ENCODE measurements at regions not wholly inside any gene's neighbourhood (a gene's known extent, or its start where the extent isn't known, plus 50 kb on each side); places are given as distances from the start of the nearest gene placed in this dataset.

DNA sequence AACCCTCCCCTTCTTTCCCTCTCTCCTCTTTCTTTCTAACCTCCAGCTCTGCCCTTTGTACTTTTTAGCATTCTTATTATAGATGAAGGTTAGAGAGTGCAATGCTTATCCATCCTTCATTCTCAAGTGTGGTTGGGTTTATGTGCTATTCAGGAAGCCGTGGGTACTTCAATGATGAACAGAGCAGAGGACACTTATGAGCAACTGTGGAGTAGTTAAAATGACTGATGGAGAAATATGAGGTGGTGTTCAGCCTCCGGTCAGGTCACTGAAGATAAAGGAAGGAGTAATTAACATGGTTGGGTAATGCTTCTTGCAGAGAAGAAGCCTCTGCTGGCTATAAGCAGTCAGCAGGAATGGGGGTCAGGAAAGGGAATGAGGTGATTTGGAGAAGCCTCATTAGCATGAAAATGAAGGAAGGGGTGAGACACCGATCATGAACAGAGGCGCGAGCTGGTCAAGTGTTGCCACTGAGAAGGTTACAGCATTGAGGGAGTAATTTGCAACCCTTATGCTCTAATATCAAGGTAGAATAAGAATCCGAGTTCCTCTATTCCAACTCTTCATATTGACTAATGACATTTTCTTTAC, 174.7 kb downstream of the LPIN1 start:
- no peaks in the 10 kb centered on the region for H3K4me1 ChIP-seq
- DNase-seq = no peak
- H3K27ac ChIP-seq = no peak overlapping the region
- no peak for TF ChIP-seq POLR2A (IDR thresholded peaks at IDR 0.05)
- H3K27me3 ChIP-seq = peaks cover 0 to 7% (median 0%) of the 10 kb centered on the region in 9 donors
- H3K36me3 ChIP-seq = no peaks in the 10 kb centered on the region
- intact Hi-C loops (cut with DNase I) = no loop called here
- H3K9me3 ChIP-seq = no peaks in the 10 kb centered on the region
- ATAC-seq = no peak
- 90 to 92% (median 91%) methylated on average over 6 of the region's 6 CpGs for WGBS, 4 donors
- no peak overlapping the region for H3K4me3 ChIP-seq

GRCh38 chr2:11922294-11922693, 175.9 kb downstream of the LPIN1 start:
- H3K4me1 ChIP-seq = no peaks in the 10 kb centered on the region
- no peak overlapping the region for H3K4me3 ChIP-seq
- H3K36me3 ChIP-seq = no peaks in the 10 kb centered on the region
- H3K27ac ChIP-seq = no peak overlapping the region
- TF ChIP-seq CTCF (IDR thresholded peaks at IDR 0.05) (no peak), POLR2A (IDR thresholded peaks at IDR 0.05) (no peak)
- peaks cover 0 to 7% (median 0%) of the 10 kb centered on the region in 9 donors for H3K27me3 ChIP-seq
- intact Hi-C loops (cut with DNase I) = no loop called here
- WGBS, 4 donors = 93 to 94% (median 94%) methylated on average over 4 of the region's 4 CpGs
- DNase-seq = no peak
- H3K9me3 ChIP-seq = no peaks in the 10 kb centered on the region
- ATAC-seq = no peak

GRCh38 chr2:11923935-11924334, 177.5 kb downstream of the LPIN1 start:
- WGBS, 4 donors = 59 to 67% (median 62%) methylated on average over 5 of the region's 5 CpGs
- TF ChIP-seq CTCF (IDR thresholded peaks at IDR 0.05) (no peak), POLR2A (IDR thresholded peaks at IDR 0.05) (no peak)
- intact Hi-C loops (cut with DNase I) = no loop called here

GRCh38 chr2:11925295-11926066, 179.0 kb downstream of the LPIN1 start:
- ATAC-seq (no peak), DNase-seq (no peak)
- no peak for TF ChIP-seq POLR2A (IDR thresholded peaks at IDR 0.05)
- no peak for TF ChIP-seq CTCF (IDR thresholded peaks at IDR 0.05)
- no peaks in the 10 kb centered on the region for H3K9me3 ChIP-seq
- intact Hi-C loops (cut with DNase I) = no loop called here
- no peaks in the 10 kb centered on the region for H3K36me3 ChIP-seq
- H3K27ac ChIP-seq = no peak overlapping the region
- WGBS, 4 donors = 88 to 95% (median 94%) methylated on average over 11 of the region's 11 CpGs
- no peak overlapping the region for H3K4me3 ChIP-seq
- peaks cover 0 to 7% (median 0%) of the 10 kb centered on the region in 12 donors for H3K4me1 ChIP-seq
- peaks cover 0 to 7% (median 0%) of the 10 kb centered on the region in 9 donors for H3K27me3 ChIP-seq

More at GRCh38 chr2:11923935-11924334, 177.5 kb downstream of the LPIN1 start:
- Histone ChIP-seq H3K9me3 (no peaks in the 10 kb centered on the region), H3K4me3 (no peak overlapping the region), H3K27me3 (peaks cover 0 to 7% (median 0%) of the 10 kb centered on the region in 9 donors), H3K36me3 (no peaks in the 10 kb centered on the region), H3K27ac (no peak overlapping the region), H3K4me1 (no peaks in the 10 kb centered on the region)
- ATAC-seq (no peak), DNase-seq (no peak)
